Frontal cortex (tissue), 3 donors: ENCODE measurements at regions not wholly inside any gene's neighbourhood (a gene's known extent, or its start where the extent isn't known, plus 50 kb on each side); places are given as distances from the start of the nearest gene placed in this dataset.

Experiments used
- DNase-seq, 2 donors: peaks; one replicate each; pipeline ENCODE4 v3.0.0; 2012; ENCODE audit warnings: low spot score in 2 of 2
- FAIRE-seq: peaks from 2 replicates; lab custom pipeline; 2012; peaks lifted over from hg19 to GRCh38; lab: Jason Lieb, UNC
- donor health status: control.
- donor health status: control.
- donor health status: control.

GRCh38 chr18:37741032-37741623, 175.5 kb upstream of the CELF4 start:
- DNase-seq (no peak), FAIRE-seq (no peak)

DNA sequence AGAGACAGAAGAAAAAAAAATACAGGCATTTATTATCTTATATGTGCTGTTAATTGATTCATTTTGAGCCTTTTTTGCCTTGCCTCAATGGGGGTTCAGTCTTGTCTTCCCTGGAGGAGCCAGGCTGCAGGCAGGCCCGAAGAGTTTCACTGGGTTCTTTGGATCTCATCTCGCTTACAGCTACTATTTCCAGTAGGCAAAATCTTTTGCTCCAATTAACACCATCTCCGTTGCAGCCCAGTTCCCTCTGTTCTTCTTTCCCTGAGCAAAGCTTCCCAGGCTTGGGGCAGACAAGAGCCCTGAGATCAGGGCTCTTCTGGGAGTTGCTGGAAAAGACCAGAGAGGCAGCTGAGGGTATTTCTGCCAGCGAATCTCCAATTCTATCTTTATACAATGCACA, 168.8 kb upstream of the CELF4 start:
- FAIRE-seq (no peak), DNase-seq (no peak)

GRCh38 chr18:37729716-37730115, 164.1 kb upstream of the CELF4 start:
- FAIRE-seq (no peak), DNase-seq (no peak)

DNA sequence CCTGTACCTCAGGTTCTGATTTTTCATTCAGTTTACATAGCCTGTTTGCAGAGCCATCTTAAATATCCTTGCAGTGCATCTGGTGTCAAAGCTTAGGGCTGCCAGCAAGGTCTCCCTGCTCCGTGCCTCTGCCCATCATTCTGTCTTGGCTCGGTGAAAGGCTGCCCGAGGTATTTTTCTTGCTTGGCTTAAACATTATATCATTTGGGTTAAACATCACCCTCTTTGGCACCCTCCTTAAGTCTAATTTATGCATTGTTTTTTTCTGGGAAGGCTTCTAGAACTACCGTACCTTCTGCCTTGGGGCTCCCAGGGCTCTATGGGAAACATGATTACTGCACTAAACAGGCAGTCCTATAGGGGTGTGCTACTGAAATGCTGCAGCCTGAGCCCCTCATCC, 158.6 kb upstream of the CELF4 start:
- no peak for DNase-seq
- no peak for FAIRE-seq

GRCh38 chr18:37721544-37722522, 156.2 kb upstream of the CELF4 start:
- FAIRE-seq, result no peak

DNA sequence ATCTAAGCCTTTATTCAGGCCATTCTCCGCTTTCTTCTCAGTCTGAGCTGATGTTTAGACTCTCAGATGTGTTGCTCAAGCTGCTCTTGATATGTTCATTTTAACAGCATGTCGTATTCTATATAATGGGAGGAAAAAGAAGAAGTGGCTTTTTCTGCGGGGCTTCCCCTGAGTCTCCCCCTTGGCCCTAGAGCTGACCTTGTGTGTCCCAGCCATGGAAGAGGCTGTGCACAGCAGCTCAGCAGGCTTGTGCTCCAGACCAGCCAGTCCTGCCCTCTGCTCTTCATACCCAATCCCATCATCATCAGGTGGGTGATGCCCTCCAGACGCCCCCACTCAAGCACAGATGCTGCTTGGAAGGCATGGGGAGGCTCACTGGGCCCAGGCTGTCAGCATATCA, 155.1 kb upstream of the CELF4 start:
- no peak for FAIRE-seq

More at GRCh38 chr18:37721544-37722522, 156.2 kb upstream of the CELF4 start:
- DNase-seq, result no peak

GRCh38 chr18:37717656-37718055, 152.1 kb upstream of the CELF4 start:
- DNase-seq (no peak), FAIRE-seq (no peak)

More for the DNA sequence above, 155.1 kb upstream of the CELF4 start:
- no peak for DNase-seq

DNA sequence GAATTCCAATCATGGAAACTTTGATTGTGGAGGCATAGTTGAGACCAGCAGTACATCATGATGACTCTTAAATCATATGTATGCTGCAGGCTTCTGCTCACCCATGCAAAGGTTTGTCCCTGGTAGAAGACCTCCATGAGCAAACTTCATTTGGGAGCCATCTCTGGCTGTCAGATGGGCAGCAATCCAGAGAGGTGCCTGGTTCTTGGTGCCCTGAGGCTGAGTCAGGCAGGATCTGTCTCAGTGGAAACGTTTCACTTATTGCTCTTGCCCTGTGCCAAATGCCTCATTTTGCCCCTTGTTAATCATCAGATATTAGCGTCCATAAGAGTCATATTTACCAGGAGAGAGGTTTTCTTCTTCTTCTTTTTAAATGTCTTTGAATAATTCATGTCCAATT, 151.5 kb upstream of the CELF4 start:
- FAIRE-seq (no peak), DNase-seq (no peak)

DNA sequence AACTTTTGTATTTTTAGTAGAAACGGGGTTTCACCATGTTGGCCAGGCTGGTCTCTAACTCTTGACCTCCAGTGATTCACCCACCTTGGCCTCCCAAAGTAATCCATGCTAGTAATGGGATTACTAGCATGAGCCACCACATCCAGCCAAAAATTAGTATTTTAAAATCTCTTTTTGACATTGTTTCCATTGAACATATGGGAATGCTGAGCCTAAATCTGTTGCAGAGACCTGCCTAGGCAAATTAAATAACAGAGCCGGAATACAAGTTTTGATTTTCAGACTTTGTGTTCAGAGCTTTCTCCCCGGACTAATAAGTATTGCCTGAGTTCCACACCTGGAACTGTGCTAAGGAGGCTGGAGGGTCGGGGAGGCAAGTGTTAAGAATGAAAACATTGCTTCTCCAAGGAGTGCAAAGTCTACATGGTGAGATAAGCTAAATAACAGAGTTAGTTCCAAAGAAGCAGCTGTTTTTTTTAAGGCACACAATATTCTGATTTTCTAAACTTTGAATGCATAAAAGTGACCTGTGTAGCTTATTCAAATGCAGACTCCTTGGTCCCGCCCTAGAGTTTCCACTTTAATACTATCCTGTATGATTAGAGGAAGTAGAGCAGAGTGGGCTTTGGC, 150.6 kb upstream of the CELF4 start:
- FAIRE-seq (no peak), DNase-seq (no peak)

GRCh38 chr18:37714691-37715090, 149.1 kb upstream of the CELF4 start:
- no peak for FAIRE-seq
- DNase-seq, result no peak

GRCh38 chr18:37712776-37713175, 147.2 kb upstream of the CELF4 start:
- FAIRE-seq (no peak), DNase-seq (no peak)

GRCh38 chr18:37711766-37712505, 146.3 kb upstream of the CELF4 start:
- DNase-seq, result no peak
- FAIRE-seq, result no peak

- FAIRE-seq (no peak), DNase-seq (no peak)
These were observed 145.1 kb upstream of the CELF4 start for GRCh38 chr18:37710726-37711125.

DNA sequence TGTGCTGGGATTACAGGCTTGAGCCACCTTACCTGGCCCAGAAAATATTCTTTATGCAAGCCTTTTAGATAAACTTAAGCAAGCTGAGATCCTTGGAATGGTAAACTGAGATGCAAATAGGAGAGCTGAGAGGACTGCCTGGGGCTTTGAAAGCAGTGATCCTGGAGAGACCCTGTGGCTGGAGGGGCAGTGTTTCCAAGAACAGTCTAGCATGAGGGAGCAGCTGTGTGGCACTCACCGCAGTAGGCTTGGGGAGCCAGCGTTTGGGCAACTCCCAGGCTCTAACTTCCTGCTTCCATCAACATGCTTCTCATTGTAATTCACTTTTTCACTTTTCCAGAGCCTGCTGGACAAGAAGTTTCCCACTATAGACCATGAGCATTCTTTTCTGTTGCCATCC, 144.1 kb upstream of the CELF4 start:
- FAIRE-seq, result no peak

DNA sequence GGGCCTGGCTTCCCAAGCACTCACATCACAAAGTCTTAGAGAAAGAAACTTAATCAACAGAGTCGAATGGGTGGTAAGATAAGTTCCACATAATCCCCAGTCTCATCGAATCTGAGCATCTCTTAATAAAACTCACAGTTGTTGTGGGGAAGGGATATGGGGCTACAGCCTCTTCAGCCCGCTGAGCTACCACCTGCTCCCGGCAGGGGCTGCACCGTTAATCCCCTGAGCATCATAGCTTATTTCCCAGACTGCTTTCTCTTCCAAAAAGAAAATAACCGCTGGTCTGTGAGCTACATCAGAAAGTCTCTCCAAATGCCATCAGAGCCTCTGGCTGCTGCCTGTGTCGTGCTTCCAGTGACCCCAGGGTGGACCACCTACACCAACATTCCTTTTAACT, 139.4 kb upstream of the CELF4 start:
- FAIRE-seq (no peak), DNase-seq (no peak)

More for the DNA sequence above, 144.1 kb upstream of the CELF4 start:
- DNase-seq, result no peak

- DNase-seq (no peak), FAIRE-seq (no peak)
These were observed 137.2 kb upstream of the CELF4 start for GRCh38 chr18:37702841-37703240.

- FAIRE-seq (no peak), DNase-seq (no peak)
These were observed 136.4 kb upstream of the CELF4 start for GRCh38 chr18:37701967-37702366.

GRCh38 chr18:37698508-37699040, 133.0 kb upstream of the CELF4 start:
- no peak for DNase-seq
- FAIRE-seq, result no peak

- no peak for DNase-seq
- FAIRE-seq, result no peak
These were observed 128.9 kb upstream of the CELF4 start for GRCh38 chr18:37694516-37694915.

- FAIRE-seq, result no peak
- no peak for DNase-seq
These were observed 125.6 kb upstream of the CELF4 start for GRCh38 chr18:37691162-37691561.
